HEK293 (cell line): ENCODE measurements at regions not wholly inside any gene's neighbourhood (a gene's known extent, or its start where the extent isn't known, plus 50 kb on each side); places are given as distances from the start of the nearest gene placed in this dataset.

Source experiments
- CTCF ChIP-seq: fragments of 450-650 bp; formaldehyde crosslinking; IDR thresholded peaks from 2 replicates; pipeline ENCODE4 v1.5.1; 2016; ENCODE audit warnings: missing biosample characterization, missing genetic modification characterization
- GLIS2 ChIP-seq: fragments of 450-650 bp; formaldehyde crosslinking; IDR thresholded peaks from 2 replicates; pipeline ENCODE4 v1.5.1; 2016; ENCODE audit warnings: missing biosample characterization, missing genetic modification characterization
- TCF7L2 ChIP-seq: IDR thresholded peaks from 2 replicates; pipeline ENCODE4 v1.6.1; 2011; ENCODE audit warnings: low read depth, mild to moderate bottlenecking, inconsistent platforms, low read length, moderate library complexity, borderline replicate concordance
- ZBTB6 ChIP-seq: fragments of 450-650 bp; formaldehyde crosslinking; IDR thresholded peaks from 2 replicates; pipeline ENCODE4 v1.5.1; 2017; ENCODE audit warnings: missing biosample characterization, missing genetic modification characterization
- ZNF138 ChIP-seq: fragments of 450-650 bp; formaldehyde crosslinking; IDR thresholded peaks from 2 replicates; pipeline ENCODE4 v1.5.1; 2016; ENCODE audit warnings: missing biosample characterization, missing genetic modification characterization, borderline replicate concordance

GRCh38 chr10:10056961-10057360 is 960.7 kb upstream of the CELF2 start:
- TF ChIP-seq CTCF (tag by site-specific recombination) (no peak), GLIS2 (tag by site-specific recombination) (no peak), ZNF138 (tag by site-specific recombination) (no peak), ZBTB6 (no peak), TCF7L2 (no peak)
